ENCODE measurements at regions not wholly inside any gene's neighbourhood (a gene's known extent, or its start where the extent isn't known, plus 50 kb on each side); places are given as distances from the start of the nearest gene placed in this dataset.

DNA sequence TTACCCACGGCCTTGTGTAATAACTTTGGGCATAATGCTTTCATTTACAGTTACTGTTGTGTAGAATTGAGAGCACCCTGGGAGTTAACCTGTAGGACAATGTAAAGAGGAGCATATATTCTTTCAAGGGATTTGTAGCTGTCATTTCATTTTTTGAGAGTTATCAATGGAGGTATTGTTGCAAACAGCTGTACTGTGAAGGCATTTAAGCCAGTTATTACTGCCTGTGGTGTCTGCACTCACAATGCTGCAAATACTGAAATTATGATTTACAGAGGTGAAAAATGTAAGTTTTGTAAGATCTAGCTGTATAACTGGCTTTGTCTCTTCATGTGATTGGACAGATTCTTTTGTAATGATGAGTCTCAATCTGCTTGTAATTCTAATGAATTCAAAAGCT lies 131.5 kb upstream of the FAT1 start:
- no peak overlapping the region for H3K27ac ChIP-seq
- ATAC-seq (ENCODE audit: insufficient number of reproducible peaks, low FRiP score, low read depth), result no peak
- TF ChIP-seq, protein P1, sequence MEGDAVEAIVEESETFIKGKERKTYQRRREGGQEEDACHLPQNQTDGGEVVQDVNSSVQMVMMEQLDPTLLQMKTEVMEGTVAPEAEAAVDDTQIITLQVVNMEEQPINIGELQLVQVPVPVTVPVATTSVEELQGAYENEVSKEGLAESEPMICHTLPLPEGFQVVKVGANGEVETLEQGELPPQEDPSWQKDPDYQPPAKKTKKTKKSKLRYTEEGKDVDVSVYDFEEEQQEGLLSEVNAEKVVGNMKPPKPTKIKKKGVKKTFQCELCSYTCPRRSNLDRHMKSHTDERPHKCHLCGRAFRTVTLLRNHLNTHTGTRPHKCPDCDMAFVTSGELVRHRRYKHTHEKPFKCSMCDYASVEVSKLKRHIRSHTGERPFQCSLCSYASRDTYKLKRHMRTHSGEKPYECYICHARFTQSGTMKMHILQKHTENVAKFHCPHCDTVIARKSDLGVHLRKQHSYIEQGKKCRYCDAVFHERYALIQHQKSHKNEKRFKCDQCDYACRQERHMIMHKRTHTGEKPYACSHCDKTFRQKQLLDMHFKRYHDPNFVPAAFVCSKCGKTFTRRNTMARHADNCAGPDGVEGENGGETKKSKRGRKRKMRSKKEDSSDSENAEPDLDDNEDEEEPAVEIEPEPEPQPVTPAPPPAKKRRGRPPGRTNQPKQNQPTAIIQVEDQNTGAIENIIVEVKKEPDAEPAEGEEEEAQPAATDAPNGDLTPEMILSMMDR (IDR thresholded peaks at IDR 0.05), result no peak
- H3K36me3 ChIP-seq, result no peaks in the 10 kb centered on the region
- no peaks in the 10 kb centered on the region for H3K4me1 ChIP-seq (ENCODE audit: control insufficient read depth in 1 of 2, low read depth in 2 of 2)
- H3K4me3 ChIP-seq, result no peak overlapping the region
- no peaks in the 10 kb centered on the region for H3K9me3 ChIP-seq
- no peak for DNase-seq (ENCODE audit: low spot score)
- H3K27me3 ChIP-seq (replicated peaks; ENCODE audit: insufficient read depth), result no peaks in the 10 kb centered on the region

DNA sequence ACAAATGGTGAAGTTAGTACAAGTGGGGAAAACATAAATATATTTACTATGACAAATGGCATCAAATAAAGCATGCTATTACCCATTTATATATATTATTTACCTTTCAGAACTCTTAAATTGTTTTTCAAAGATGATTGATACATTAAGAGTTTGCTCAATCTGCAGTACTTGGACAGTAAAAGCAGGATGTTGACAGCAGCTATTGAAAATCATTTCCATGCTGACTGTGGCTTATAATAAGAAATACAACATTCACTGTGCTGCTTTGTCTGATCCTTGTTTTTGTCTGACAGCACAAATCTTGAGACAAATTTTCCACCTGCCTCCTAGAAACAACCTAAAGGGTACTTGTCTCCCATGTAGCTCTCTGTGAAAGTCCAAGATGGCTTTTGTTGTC lies 134.1 kb upstream of the FAT1 start:
- Histone ChIP-seq H3K27ac (no peak overlapping the region), H3K9me3 (no peaks in the 10 kb centered on the region), H3K36me3 (no peaks in the 10 kb centered on the region), H3K27me3 (replicated peaks; ENCODE audit: insufficient read depth) (no peaks in the 10 kb centered on the region), H3K4me1 (ENCODE audit: control insufficient read depth in 1 of 2, low read depth in 2 of 2) (no peaks in the 10 kb centered on the region), H3K4me3 (no peak overlapping the region)
- ATAC-seq (ENCODE audit: insufficient number of reproducible peaks, low FRiP score, low read depth) (no peak), DNase-seq (ENCODE audit: low spot score) (no peak)
- TF ChIP-seq, protein P1 (IDR thresholded peaks at IDR 0.05), result no peak

DNA sequence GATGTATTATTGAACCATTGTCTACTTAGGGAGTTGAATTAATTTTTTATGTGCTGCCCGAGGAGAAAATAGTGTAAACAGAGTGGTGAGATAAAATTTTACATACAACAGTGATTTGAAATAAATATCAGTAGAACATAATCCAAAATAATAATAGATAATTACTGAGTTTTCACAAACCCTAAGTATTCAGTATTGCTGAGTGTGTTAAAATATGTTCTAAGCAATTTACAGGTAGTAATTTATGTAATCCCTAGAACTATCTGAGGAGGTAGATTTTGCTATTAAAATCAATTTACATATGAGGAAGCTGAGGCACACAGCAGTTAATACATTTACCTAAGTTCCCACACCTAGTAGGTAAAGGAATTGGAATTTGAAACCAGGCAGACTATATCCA lies 134.7 kb upstream of the FAT1 start:
- no peaks in the 10 kb centered on the region for H3K36me3 ChIP-seq
- no peak overlapping the region for H3K27ac ChIP-seq
- TF ChIP-seq, protein P1 (IDR thresholded peaks at IDR 0.05), result no peak
- no peak overlapping the region for H3K4me3 ChIP-seq
- H3K9me3 ChIP-seq, result no peaks in the 10 kb centered on the region
- no peak for DNase-seq (ENCODE audit: low spot score)
- no peak for ATAC-seq (ENCODE audit: insufficient number of reproducible peaks, low FRiP score, low read depth)
- no peaks in the 10 kb centered on the region for H3K27me3 ChIP-seq (replicated peaks; ENCODE audit: insufficient read depth)
- H3K4me1 ChIP-seq (ENCODE audit: control insufficient read depth in 1 of 2, low read depth in 2 of 2), result no peaks in the 10 kb centered on the region

DNA sequence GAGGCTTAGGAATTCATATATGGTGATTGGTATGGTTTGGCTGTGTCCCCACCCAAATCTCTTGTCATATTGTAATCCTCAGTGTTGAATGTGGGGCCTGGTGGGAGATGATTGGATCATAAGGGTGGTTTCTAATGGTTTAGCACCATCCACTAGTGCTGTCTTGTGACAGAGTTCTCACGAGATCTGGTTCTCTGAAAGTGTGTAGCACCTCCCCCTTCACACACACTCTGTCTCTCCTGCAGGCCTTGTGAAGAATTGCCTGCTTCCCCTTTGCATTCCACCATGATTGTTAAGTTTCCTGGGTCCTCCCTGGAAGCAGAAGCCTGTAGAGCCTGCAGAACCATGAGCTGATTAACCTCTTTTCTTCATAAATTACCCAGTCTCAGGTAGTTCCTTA lies 135.8 kb upstream of the FAT1 start:
- Histone ChIP-seq H3K27me3 (replicated peaks; ENCODE audit: insufficient read depth) (no peaks in the 10 kb centered on the region), H3K36me3 (no peaks in the 10 kb centered on the region), H3K9me3 (no peaks in the 10 kb centered on the region), H3K4me3 (no peak overlapping the region), H3K27ac (no peak overlapping the region), H3K4me1 (ENCODE audit: control insufficient read depth in 1 of 2, low read depth in 2 of 2) (no peaks in the 10 kb centered on the region)
- DNase-seq (ENCODE audit: low spot score) (no peak), ATAC-seq (ENCODE audit: insufficient number of reproducible peaks, low FRiP score, low read depth) (no peak)
- TF ChIP-seq, protein P1 (IDR thresholded peaks at IDR 0.05), result no peak

DNA sequence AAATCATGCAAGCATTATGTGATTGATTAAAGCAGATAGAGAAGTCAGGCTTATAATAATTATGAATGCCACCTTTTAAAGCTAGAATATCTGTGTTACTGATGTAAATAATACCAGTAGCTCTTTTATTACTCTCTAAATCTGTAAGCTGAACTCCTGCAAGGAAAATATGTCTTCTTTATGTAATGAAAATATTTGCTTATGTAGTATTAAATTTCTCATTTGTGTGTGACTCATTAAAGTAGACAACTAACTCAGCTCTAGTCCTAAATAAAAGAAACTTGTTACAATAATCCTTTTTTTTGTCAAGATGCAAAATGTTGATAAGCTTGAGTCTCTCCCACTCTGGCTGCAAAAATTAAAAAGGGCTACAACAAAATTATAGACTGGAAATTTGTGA lies 137.7 kb upstream of the FAT1 start:
- DNase-seq (ENCODE audit: low spot score) (no peak), ATAC-seq (ENCODE audit: insufficient number of reproducible peaks, low FRiP score, low read depth) (no peak)
- TF ChIP-seq, protein P1 (IDR thresholded peaks at IDR 0.05), result no peak
- H3K27ac ChIP-seq, result no peak overlapping the region
- H3K4me1 ChIP-seq (ENCODE audit: control insufficient read depth in 1 of 2, low read depth in 2 of 2), result no peaks in the 10 kb centered on the region
- no peak overlapping the region for H3K4me3 ChIP-seq
- H3K27me3 ChIP-seq (replicated peaks; ENCODE audit: insufficient read depth), result no peaks in the 10 kb centered on the region
- H3K9me3 ChIP-seq, result no peaks in the 10 kb centered on the region
- no peaks in the 10 kb centered on the region for H3K36me3 ChIP-seq

All from thoracic aorta (tissue), 2 donors.